ENCODE measurements at regions not wholly inside any gene's neighbourhood (a gene's known extent, or its start where the extent isn't known, plus 50 kb on each side); places are given as distances from the start of the nearest gene placed in this dataset.

- H3K27ac ChIP-seq (ENCODE audit: low read length): no peak overlapping the region
- no peak overlapping the region for H3K4me3 ChIP-seq (ENCODE audit: low read length)
- no peak overlapping the region for H3K9ac ChIP-seq (ENCODE audit: low read depth, low read length)
- H3K27me3 ChIP-seq (ENCODE audit: insufficient read depth, low read length): no peaks in the 10 kb centered on the region
- H3K4me1 ChIP-seq (ENCODE audit: insufficient read depth, low read length): peaks cover 4% of the 10 kb centered on the region; the same call in 1 of the 2 replicates
- no peaks in the 10 kb centered on the region for H3K36me3 ChIP-seq (ENCODE audit: insufficient read depth, low read depth, low read length)
- no peaks in the 10 kb centered on the region for H3K9me3 ChIP-seq (ENCODE audit: insufficient read depth, low read depth, low read length)
These were observed 434.8 kb upstream of the CHST9 start for GRCh38 chr18:27619906-27620305.

GRCh38 chr18:27619090-27619772, 434.1 kb upstream of the CHST9 start:
- Histone ChIP-seq H3K9ac (ENCODE audit: low read depth, low read length) (no peak overlapping the region), H3K27ac (ENCODE audit: low read length) (no peak overlapping the region), H3K36me3 (ENCODE audit: insufficient read depth, low read depth, low read length) (no peaks in the 10 kb centered on the region), H3K27me3 (ENCODE audit: insufficient read depth, low read length) (no peaks in the 10 kb centered on the region), H3K9me3 (ENCODE audit: insufficient read depth, low read depth, low read length) (no peaks in the 10 kb centered on the region), H3K4me3 (ENCODE audit: low read length) (no peak overlapping the region), H3K4me1 (ENCODE audit: insufficient read depth, low read length) (peaks cover 7% of the 10 kb centered on the region; the same call in 1 of the 2 replicates)

- Histone ChIP-seq H3K4me3 (ENCODE audit: low read length) (no peak overlapping the region), H3K9ac (ENCODE audit: low read depth, low read length) (no peak overlapping the region), H3K27me3 (ENCODE audit: insufficient read depth, low read length) (no peaks in the 10 kb centered on the region), H3K4me1 (ENCODE audit: insufficient read depth, low read length) (peaks cover 7% of the 10 kb centered on the region; the same call in 1 of the 2 replicates), H3K36me3 (ENCODE audit: insufficient read depth, low read depth, low read length) (no peaks in the 10 kb centered on the region), H3K27ac (ENCODE audit: low read length) (no peak overlapping the region), H3K9me3 (ENCODE audit: insufficient read depth, low read depth, low read length) (no peaks in the 10 kb centered on the region)
These were observed 431.2 kb upstream of the CHST9 start for GRCh38 chr18:27616324-27616723.

- Histone ChIP-seq H3K9ac (ENCODE audit: low read depth, low read length) (no peak overlapping the region), H3K27me3 (ENCODE audit: insufficient read depth, low read length) (no peaks in the 10 kb centered on the region), H3K4me1 (ENCODE audit: insufficient read depth, low read length) (peaks cover 7% of the 10 kb centered on the region; the same call in 1 of the 2 replicates), H3K9me3 (ENCODE audit: insufficient read depth, low read depth, low read length) (no peaks in the 10 kb centered on the region), H3K36me3 (ENCODE audit: insufficient read depth, low read depth, low read length) (no peaks in the 10 kb centered on the region), H3K4me3 (ENCODE audit: low read length) (no peak overlapping the region), H3K27ac (ENCODE audit: low read length) (no peak overlapping the region)
These were observed 430.1 kb upstream of the CHST9 start for GRCh38 chr18:27614951-27615844.

GRCh38 chr18:27609221-27609620, 424.1 kb upstream of the CHST9 start:
- no peaks in the 10 kb centered on the region for H3K36me3 ChIP-seq (ENCODE audit: insufficient read depth, low read depth, low read length)
- H3K4me1 ChIP-seq (ENCODE audit: insufficient read depth, low read length): peaks cover 9% of the 10 kb centered on the region; the same call in 1 of the 2 replicates
- no peak overlapping the region for H3K27ac ChIP-seq (ENCODE audit: low read length)
- no peaks in the 10 kb centered on the region for H3K27me3 ChIP-seq (ENCODE audit: insufficient read depth, low read length)
- no peaks in the 10 kb centered on the region for H3K9me3 ChIP-seq (ENCODE audit: insufficient read depth, low read depth, low read length)
- no peak overlapping the region for H3K9ac ChIP-seq (ENCODE audit: low read depth, low read length)
- no peak overlapping the region for H3K4me3 ChIP-seq (ENCODE audit: low read length)

- no peaks in the 10 kb centered on the region for H3K27me3 ChIP-seq (ENCODE audit: insufficient read depth, low read length)
- H3K4me3 ChIP-seq (ENCODE audit: low read length): no peak overlapping the region
- H3K36me3 ChIP-seq (ENCODE audit: insufficient read depth, low read depth, low read length): no peaks in the 10 kb centered on the region
- H3K9me3 ChIP-seq (ENCODE audit: insufficient read depth, low read depth, low read length): no peaks in the 10 kb centered on the region
- peaks cover 14% of the 10 kb centered on the region; the same call in 1 of the 2 replicates for H3K4me1 ChIP-seq (ENCODE audit: insufficient read depth, low read length)
- H3K9ac ChIP-seq (ENCODE audit: low read depth, low read length): no peak overlapping the region
- no peak overlapping the region for H3K27ac ChIP-seq (ENCODE audit: low read length)
These were observed 423.6 kb upstream of the CHST9 start for GRCh38 chr18:27608742-27609141.

GRCh38 chr18:27608174-27608573, 423.1 kb upstream of the CHST9 start:
- Histone ChIP-seq H3K4me3 (ENCODE audit: low read length) (no peak overlapping the region), H3K9me3 (ENCODE audit: insufficient read depth, low read depth, low read length) (no peaks in the 10 kb centered on the region), H3K27me3 (ENCODE audit: insufficient read depth, low read length) (no peaks in the 10 kb centered on the region), H3K9ac (ENCODE audit: low read depth, low read length) (no peak overlapping the region), H3K36me3 (ENCODE audit: insufficient read depth, low read depth, low read length) (no peaks in the 10 kb centered on the region), H3K4me1 (ENCODE audit: insufficient read depth, low read length) (peaks cover 15% of the 10 kb centered on the region; the same call in 1 of the 2 replicates), H3K27ac (ENCODE audit: low read length) (no peak overlapping the region)

- Histone ChIP-seq H3K27me3 (ENCODE audit: insufficient read depth, low read length) (no peaks in the 10 kb centered on the region), H3K9ac (ENCODE audit: low read depth, low read length) (no peak overlapping the region), H3K27ac (ENCODE audit: low read length) (no peak overlapping the region), H3K36me3 (ENCODE audit: insufficient read depth, low read depth, low read length) (no peaks in the 10 kb centered on the region), H3K4me3 (ENCODE audit: low read length) (no peak overlapping the region), H3K9me3 (ENCODE audit: insufficient read depth, low read depth, low read length) (no peaks in the 10 kb centered on the region), H3K4me1 (ENCODE audit: insufficient read depth, low read length) (peaks cover 15% of the 10 kb centered on the region; the same call in 1 of the 2 replicates)
These were observed 421.6 kb upstream of the CHST9 start for GRCh38 chr18:27606741-27607140.

GRCh38 chr18:27605107-27605834, 420.2 kb upstream of the CHST9 start:
- Histone ChIP-seq H3K4me3 (ENCODE audit: low read length) (no peak overlapping the region), H3K9me3 (ENCODE audit: insufficient read depth, low read depth, low read length) (peaks cover 3% of the 10 kb centered on the region; the same call in 1 of the 2 replicates), H3K27ac (ENCODE audit: low read length) (no peak overlapping the region), H3K4me1 (ENCODE audit: insufficient read depth, low read length) (peaks cover 15% of the 10 kb centered on the region; the same call in 1 of the 2 replicates), H3K27me3 (ENCODE audit: insufficient read depth, low read length) (no peaks in the 10 kb centered on the region), H3K36me3 (ENCODE audit: insufficient read depth, low read depth, low read length) (no peaks in the 10 kb centered on the region), H3K9ac (ENCODE audit: low read depth, low read length) (no peak overlapping the region)

GRCh38 chr18:27604583-27604982, 419.5 kb upstream of the CHST9 start:
- H3K27me3 ChIP-seq (ENCODE audit: insufficient read depth, low read length): no peaks in the 10 kb centered on the region
- no peaks in the 10 kb centered on the region for H3K36me3 ChIP-seq (ENCODE audit: insufficient read depth, low read depth, low read length)
- H3K4me3 ChIP-seq (ENCODE audit: low read length): no peak overlapping the region
- H3K4me1 ChIP-seq (ENCODE audit: insufficient read depth, low read length): peaks cover 15% of the 10 kb centered on the region; the same call in 1 of the 2 replicates
- no peak overlapping the region for H3K9ac ChIP-seq (ENCODE audit: low read depth, low read length)
- H3K9me3 ChIP-seq (ENCODE audit: insufficient read depth, low read depth, low read length): peaks cover 3% of the 10 kb centered on the region; the same call in 1 of the 2 replicates
- H3K27ac ChIP-seq (ENCODE audit: low read length): no peak overlapping the region

- Histone ChIP-seq H3K27ac (ENCODE audit: low read length) (no peak overlapping the region), H3K4me1 (ENCODE audit: insufficient read depth, low read length) (peaks cover 15% of the 10 kb centered on the region; the same call in 1 of the 2 replicates), H3K27me3 (ENCODE audit: insufficient read depth, low read length) (no peaks in the 10 kb centered on the region), H3K9me3 (ENCODE audit: insufficient read depth, low read depth, low read length) (peaks cover 3% of the 10 kb centered on the region; the same call in 1 of the 2 replicates), H3K4me3 (ENCODE audit: low read length) (no peak overlapping the region), H3K36me3 (ENCODE audit: insufficient read depth, low read depth, low read length) (no peaks in the 10 kb centered on the region), H3K9ac (ENCODE audit: low read depth, low read length) (no peak overlapping the region)
These were observed 417.0 kb upstream of the CHST9 start for GRCh38 chr18:27602092-27602491.

All from iPS-20b (cell line).